ENCODE measurements at regions not wholly inside any gene's neighbourhood (a gene's known extent, or its start where the extent isn't known, plus 50 kb on each side); places are given as distances from the start of the nearest gene placed in this dataset.
"Not testable (repeated sequence)": the region's sequence is repeated elsewhere in the genome, so short reads cannot be mapped to it uniquely, and the experiment has no call there.

GRCh38 chr5:92939428-92939827 lies 641.6 kb downstream of the NR2F1-AS1 start:
- Histone ChIP-seq H3K79me2 (ENCODE audit: insufficient read depth, low read depth, low read length) (no peaks in the 10 kb centered on the region), H3K4me2 (ENCODE audit: low read length) (no peak overlapping the region), H2AFZ (ENCODE audit: low read length) (no peak overlapping the region), H3K36me3 (ENCODE audit: insufficient read depth, low read length) (no peaks in the 10 kb centered on the region), H3K9me3 (ENCODE audit: low read length) (no peaks in the 10 kb centered on the region), H3K27ac (ENCODE audit: low read depth, low read length, poor library complexity, severe bottlenecking) (no peak overlapping the region), H3K4me3 (ENCODE audit: low read depth, low read length, poor library complexity, severe bottlenecking) (no peak overlapping the region), H3K9me2 (ENCODE audit: insufficient read depth, low read length) (no peaks in the 10 kb centered on the region), H3K4me1 (ENCODE audit: insufficient read depth, low read length, poor library complexity, severe bottlenecking) (no peaks in the 10 kb centered on the region), H4K20me1 (ENCODE audit: insufficient read depth, low read length) (no peaks in the 10 kb centered on the region)
- CTCF ChIA-PET (ENCODE audit: unreplicated experiment): no interaction called here
- no peak for DNase-seq (ENCODE audit: low spot score)
- intact Hi-C loops (cut with micrococcal nuclease; ENCODE audit: unreplicated experiment): no loop called here
- no TSS peak for BruUV-seq (replicated peaks)
- TF ChIP-seq, protein P1, sequence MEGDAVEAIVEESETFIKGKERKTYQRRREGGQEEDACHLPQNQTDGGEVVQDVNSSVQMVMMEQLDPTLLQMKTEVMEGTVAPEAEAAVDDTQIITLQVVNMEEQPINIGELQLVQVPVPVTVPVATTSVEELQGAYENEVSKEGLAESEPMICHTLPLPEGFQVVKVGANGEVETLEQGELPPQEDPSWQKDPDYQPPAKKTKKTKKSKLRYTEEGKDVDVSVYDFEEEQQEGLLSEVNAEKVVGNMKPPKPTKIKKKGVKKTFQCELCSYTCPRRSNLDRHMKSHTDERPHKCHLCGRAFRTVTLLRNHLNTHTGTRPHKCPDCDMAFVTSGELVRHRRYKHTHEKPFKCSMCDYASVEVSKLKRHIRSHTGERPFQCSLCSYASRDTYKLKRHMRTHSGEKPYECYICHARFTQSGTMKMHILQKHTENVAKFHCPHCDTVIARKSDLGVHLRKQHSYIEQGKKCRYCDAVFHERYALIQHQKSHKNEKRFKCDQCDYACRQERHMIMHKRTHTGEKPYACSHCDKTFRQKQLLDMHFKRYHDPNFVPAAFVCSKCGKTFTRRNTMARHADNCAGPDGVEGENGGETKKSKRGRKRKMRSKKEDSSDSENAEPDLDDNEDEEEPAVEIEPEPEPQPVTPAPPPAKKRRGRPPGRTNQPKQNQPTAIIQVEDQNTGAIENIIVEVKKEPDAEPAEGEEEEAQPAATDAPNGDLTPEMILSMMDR (conservative IDR thresholded peaks at IDR 0.05; ENCODE audit: low read length): no peak
- TF ChIP-seq EZH2phosphoT487 (IDR thresholded peaks at IDR 0.05; ENCODE audit: borderline replicate concordance, low read depth, low read length): no peak
- POLR2A ChIA-PET: no interaction called here

GRCh38 chr5:92937396-92937795 lies 643.6 kb downstream of the NR2F1-AS1 start:
- H3K4me1 ChIP-seq (ENCODE audit: insufficient read depth, low read length, poor library complexity, severe bottlenecking); BruUV-seq (replicated peaks); POLR2A ChIA-PET; CTCF ChIA-PET (ENCODE audit: unreplicated experiment); H3K27ac ChIP-seq (ENCODE audit: low read depth, low read length, poor library complexity, severe bottlenecking); H3K9me3 ChIP-seq (ENCODE audit: low read length); H3K9me2 ChIP-seq (ENCODE audit: insufficient read depth, low read length); H4K20me1 ChIP-seq (ENCODE audit: insufficient read depth, low read length); H2AFZ ChIP-seq (ENCODE audit: low read length); H3K4me3 ChIP-seq (ENCODE audit: low read depth, low read length, poor library complexity, severe bottlenecking); DNase-seq (ENCODE audit: low spot score); intact Hi-C loops (cut with micrococcal nuclease; ENCODE audit: unreplicated experiment); H3K79me2 ChIP-seq (ENCODE audit: insufficient read depth, low read depth, low read length); H3K36me3 ChIP-seq (ENCODE audit: insufficient read depth, low read length); H3K4me2 ChIP-seq (ENCODE audit: low read length): not testable (repeated sequence)

DNA sequence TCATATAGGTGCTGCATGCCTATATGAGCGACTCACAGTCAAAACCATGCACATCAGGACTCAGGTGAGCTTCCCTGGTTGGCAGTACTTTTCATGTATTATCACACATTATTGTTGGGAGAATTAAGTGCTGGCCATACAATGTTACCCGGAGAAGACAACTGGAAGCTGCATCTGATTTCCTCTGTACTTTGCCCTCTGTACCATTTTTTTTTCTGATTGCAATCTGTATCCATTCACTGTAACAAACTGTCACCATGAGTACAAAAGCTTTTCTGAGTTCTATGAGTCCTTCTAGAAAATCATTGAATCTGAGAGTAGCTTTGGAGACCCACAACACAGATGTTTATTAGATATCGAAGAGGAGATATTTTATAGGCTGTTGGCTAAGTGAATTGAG lies 651.0 kb downstream of the NR2F1-AS1 start:
- no peaks in the 10 kb centered on the region for H3K9me3 ChIP-seq (ENCODE audit: low read length)
- no peaks in the 10 kb centered on the region for H4K20me1 ChIP-seq (ENCODE audit: insufficient read depth, low read length)
- no peaks in the 10 kb centered on the region; the same call in 1 of the 2 replicates for H3K9me2 ChIP-seq (ENCODE audit: insufficient read depth, low read length)
- H3K4me3 ChIP-seq (ENCODE audit: low read depth, low read length, poor library complexity, severe bottlenecking): no peak overlapping the region
- no peaks in the 10 kb centered on the region for H3K36me3 ChIP-seq (ENCODE audit: insufficient read depth, low read length)
- H2AFZ ChIP-seq (ENCODE audit: low read length): no peak overlapping the region
- intact Hi-C loops (cut with micrococcal nuclease; ENCODE audit: unreplicated experiment): no loop called here
- POLR2A ChIA-PET: interaction anchor here (0.6 to 0.7 kb wide), 2 partner anchors 473 to 952 kb away, joined by 3 read pairs; no protein-coding TSS in a partner anchor
- no peaks in the 10 kb centered on the region for H3K4me1 ChIP-seq (ENCODE audit: insufficient read depth, low read length, poor library complexity, severe bottlenecking)
- CTCF ChIA-PET (ENCODE audit: unreplicated experiment): no interaction called here
- no peak overlapping the region for H3K4me2 ChIP-seq (ENCODE audit: low read length)
- H3K79me2 ChIP-seq (ENCODE audit: insufficient read depth, low read depth, low read length): no peaks in the 10 kb centered on the region
- H3K27ac ChIP-seq (ENCODE audit: low read depth, low read length, poor library complexity, severe bottlenecking): no peak overlapping the region
- no peak for DNase-seq (ENCODE audit: low spot score)
- no TSS peak for BruUV-seq (replicated peaks)
- TF ChIP-seq, protein P1 (conservative IDR thresholded peaks at IDR 0.05; ENCODE audit: low read length): no peak
- no peak for TF ChIP-seq EZH2phosphoT487 (IDR thresholded peaks at IDR 0.05; ENCODE audit: borderline replicate concordance, low read depth, low read length)

Measured in OCI-LY7 (cell line).